ENCODE measurements at regions not wholly inside any gene's neighbourhood (a gene's known extent, or its start where the extent isn't known, plus 50 kb on each side); places are given as distances from the start of the nearest gene placed in this dataset.

GRCh38 chr12:24487606-24488005, 461.3 kb downstream of the BCAT1 start:
- TF ChIP-seq CTCF (IDR thresholded peaks at IDR 0.05; ENCODE audit: insufficient read depth, low read length), result no peak
- TF ChIP-seq GABPA (IDR thresholded peaks at IDR 0.05; ENCODE audit: low read depth), result no peak
- TF ChIP-seq REST (IDR thresholded peaks at IDR 0.05; ENCODE audit: insufficient replicate concordance, low read depth), result no peak
